Fibroblast of lung (primary cell): ENCODE measurements at regions not wholly inside any gene's neighbourhood (a gene's known extent, or its start where the extent isn't known, plus 50 kb on each side); places are given as distances from the start of the nearest gene placed in this dataset.

Source experiments
- EZH2 ChIP-seq: IDR thresholded peaks from 2 replicates; pipeline ENCODE4 v1.5.1; 2012; ENCODE audit warnings: low read length, control low read depth, mild to moderate bottlenecking; ENCODE audit errors: missing control alignments
- TF ChIP-seq, protein P1 (sequence below), 2 donors: IDR thresholded peaks in 1 of 2; conservative IDR thresholded peaks in 1 of 2; 1 replicate in 1 of 2; 2 replicates in 1 of 2; pipeline ENCODE4 v1.5.1; 2011 to 2012; ENCODE audit warnings: low read length in 2 of 2, control low read depth in 1 of 2, inconsistent platforms in 1 of 2, low read depth in 1 of 2, mild to moderate bottlenecking in 1 of 2

DNA sequence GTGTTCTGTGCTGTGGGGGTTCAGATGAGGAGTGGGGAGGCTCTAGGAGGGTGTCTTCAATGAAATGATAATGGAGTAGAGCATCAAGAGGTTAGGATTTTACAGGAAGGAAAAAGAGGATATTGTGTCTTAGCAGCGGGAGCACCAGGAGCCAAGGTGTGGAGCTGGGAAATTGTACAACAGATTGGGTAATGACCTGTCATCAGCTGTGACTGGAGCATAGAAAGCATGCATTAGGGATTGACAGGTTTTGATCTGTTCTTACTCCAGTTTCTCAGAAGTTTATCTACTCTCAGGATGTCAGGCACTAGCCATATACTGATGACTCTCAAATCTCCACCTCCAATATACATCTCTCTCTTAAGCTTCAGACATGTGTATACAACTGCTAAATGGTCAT, 196.9 kb downstream of the ARHGAP12 start:
- TF ChIP-seq, protein P1, sequence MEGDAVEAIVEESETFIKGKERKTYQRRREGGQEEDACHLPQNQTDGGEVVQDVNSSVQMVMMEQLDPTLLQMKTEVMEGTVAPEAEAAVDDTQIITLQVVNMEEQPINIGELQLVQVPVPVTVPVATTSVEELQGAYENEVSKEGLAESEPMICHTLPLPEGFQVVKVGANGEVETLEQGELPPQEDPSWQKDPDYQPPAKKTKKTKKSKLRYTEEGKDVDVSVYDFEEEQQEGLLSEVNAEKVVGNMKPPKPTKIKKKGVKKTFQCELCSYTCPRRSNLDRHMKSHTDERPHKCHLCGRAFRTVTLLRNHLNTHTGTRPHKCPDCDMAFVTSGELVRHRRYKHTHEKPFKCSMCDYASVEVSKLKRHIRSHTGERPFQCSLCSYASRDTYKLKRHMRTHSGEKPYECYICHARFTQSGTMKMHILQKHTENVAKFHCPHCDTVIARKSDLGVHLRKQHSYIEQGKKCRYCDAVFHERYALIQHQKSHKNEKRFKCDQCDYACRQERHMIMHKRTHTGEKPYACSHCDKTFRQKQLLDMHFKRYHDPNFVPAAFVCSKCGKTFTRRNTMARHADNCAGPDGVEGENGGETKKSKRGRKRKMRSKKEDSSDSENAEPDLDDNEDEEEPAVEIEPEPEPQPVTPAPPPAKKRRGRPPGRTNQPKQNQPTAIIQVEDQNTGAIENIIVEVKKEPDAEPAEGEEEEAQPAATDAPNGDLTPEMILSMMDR (conservative IDR thresholded peaks at IDR 0.05 in 1 of 2, IDR thresholded peaks at IDR 0.05 in 1 of 2; ENCODE audit: low read depth in 1 of 2, low read length in 2 of 2), result no peak
- no peak for TF ChIP-seq EZH2
